Lower lobe of right lung (tissue), 2 donors: ENCODE measurements at regions not wholly inside any gene's neighbourhood (a gene's known extent, or its start where the extent isn't known, plus 50 kb on each side); places are given as distances from the start of the nearest gene placed in this dataset.

Experiments used
- ATAC-seq, 2 donors: fragments of 200-7000 bp; cut with Tn5 transposase; one replicate each; pipeline ENCODE4 v1.9.1; 2020 to 2022; ENCODE audit warnings: mild to moderate bottlenecking in 2 of 2, moderate library complexity in 2 of 2
- DNase-seq: peaks from one replicate; pipeline ENCODE4 v3.0.0-alpha.2; 2020
- H3K27ac ChIP-seq: fragments of 200-600 bp; one replicate; pipeline ENCODE4 v1.8.0; 2022
- H3K27me3 ChIP-seq: fragments of 200-600 bp; one replicate; pipeline ENCODE4 v1.8.0; 2022; ENCODE audit warnings: low read depth
- H3K36me3 ChIP-seq: fragments of 200-600 bp; one replicate; pipeline ENCODE4 v1.8.0; 2022; ENCODE audit warnings: mild to moderate bottlenecking
- H3K4me1 ChIP-seq: fragments of 200-600 bp; one replicate; pipeline ENCODE4 v1.8.0; 2022
- H3K4me3 ChIP-seq: fragments of 200-600 bp; one replicate; pipeline ENCODE4 v1.8.0; 2022; ENCODE audit warnings: mild to moderate bottlenecking
- H3K9me3 ChIP-seq: fragments of 200-600 bp; one replicate; pipeline ENCODE4 v1.8.0; 2022
- intact Hi-C: fragments of 100-400 bp; cut with DNase I; formaldehyde crosslinking; loops from one replicate; pipeline ENCODE4 v1.11.0; 2022
- TF ChIP-seq, protein P1 (sequence below): fragments of 200-600 bp; IDR thresholded peaks from one replicate; pipeline ENCODE4 v1.8.0; 2022; ENCODE audit warnings: antibody characterized with exemption, mild to moderate bottlenecking
- donor health status: DM: no; HTN: yes; CAD: no; lungs with severe emphysema.

DNA sequence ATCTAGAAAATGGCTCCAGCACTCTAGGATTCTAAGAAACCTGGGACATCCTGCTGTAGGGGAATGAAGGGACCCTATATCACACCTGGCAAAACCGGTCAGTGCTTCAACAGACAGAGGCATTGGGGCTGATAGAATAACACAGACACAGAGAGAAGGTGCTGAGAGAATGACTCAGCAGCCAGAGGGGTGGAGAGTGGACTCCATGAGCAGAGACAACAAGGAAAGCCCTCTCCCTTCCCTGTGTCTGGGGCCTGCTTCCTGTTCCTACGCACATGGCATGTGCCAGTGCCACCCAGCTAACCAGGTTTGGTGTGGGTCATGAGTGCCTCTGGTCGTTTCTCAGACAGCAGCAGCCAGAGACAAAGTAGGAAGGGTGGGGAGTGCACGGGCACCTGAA, 140.3 kb downstream of the CCT6B start:
- DNase-seq: no peak
- Histone ChIP-seq H3K4me3 (no peak overlapping the region), H3K27ac (no peak overlapping the region), H3K27me3 (peaks cover 7% of the 10 kb centered on the region), H3K9me3 (no peaks in the 10 kb centered on the region), H3K4me1 (no peaks in the 10 kb centered on the region), H3K36me3 (no peaks in the 10 kb centered on the region)
- TF ChIP-seq, protein P1, sequence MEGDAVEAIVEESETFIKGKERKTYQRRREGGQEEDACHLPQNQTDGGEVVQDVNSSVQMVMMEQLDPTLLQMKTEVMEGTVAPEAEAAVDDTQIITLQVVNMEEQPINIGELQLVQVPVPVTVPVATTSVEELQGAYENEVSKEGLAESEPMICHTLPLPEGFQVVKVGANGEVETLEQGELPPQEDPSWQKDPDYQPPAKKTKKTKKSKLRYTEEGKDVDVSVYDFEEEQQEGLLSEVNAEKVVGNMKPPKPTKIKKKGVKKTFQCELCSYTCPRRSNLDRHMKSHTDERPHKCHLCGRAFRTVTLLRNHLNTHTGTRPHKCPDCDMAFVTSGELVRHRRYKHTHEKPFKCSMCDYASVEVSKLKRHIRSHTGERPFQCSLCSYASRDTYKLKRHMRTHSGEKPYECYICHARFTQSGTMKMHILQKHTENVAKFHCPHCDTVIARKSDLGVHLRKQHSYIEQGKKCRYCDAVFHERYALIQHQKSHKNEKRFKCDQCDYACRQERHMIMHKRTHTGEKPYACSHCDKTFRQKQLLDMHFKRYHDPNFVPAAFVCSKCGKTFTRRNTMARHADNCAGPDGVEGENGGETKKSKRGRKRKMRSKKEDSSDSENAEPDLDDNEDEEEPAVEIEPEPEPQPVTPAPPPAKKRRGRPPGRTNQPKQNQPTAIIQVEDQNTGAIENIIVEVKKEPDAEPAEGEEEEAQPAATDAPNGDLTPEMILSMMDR: no peak
- no peak for ATAC-seq
- intact Hi-C loops: no loop called here

DNA sequence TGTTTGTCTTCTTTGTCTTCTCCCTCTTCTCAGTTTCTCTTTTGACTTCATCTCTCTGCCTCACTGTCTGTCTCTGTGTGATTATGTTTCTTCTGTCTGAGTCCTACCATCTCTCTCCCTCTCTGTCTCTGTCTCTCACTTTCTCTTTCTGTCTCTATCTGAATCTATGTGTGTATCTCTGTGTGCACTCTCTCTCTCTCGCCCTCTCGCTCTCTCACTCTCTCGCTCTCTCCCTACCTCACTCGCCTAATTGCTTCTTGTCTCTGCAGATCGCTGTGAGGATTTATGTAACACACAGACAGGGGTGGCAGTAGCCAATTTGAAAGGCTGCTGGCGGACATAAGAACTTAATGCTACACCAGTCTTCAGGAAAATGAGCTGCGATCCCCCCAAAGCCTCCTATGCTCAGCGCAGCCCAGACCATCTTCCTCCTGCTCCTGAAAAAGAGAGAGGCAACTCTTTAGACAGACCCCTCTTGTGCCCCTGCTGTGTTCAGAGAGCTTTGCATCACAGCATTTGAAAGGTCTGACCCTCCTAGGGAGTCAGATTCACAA, 140.9 kb downstream of the CCT6B start:
- no peaks in the 10 kb centered on the region for H3K36me3 ChIP-seq
- H3K4me3 ChIP-seq: no peak overlapping the region
- no peak overlapping the region for H3K27ac ChIP-seq
- peaks cover 7% of the 10 kb centered on the region for H3K27me3 ChIP-seq
- H3K9me3 ChIP-seq: no peaks in the 10 kb centered on the region
- intact Hi-C loops: no loop called here
- no peak for ATAC-seq
- TF ChIP-seq, protein P1: no peak
- H3K4me1 ChIP-seq: no peaks in the 10 kb centered on the region
- no peak for DNase-seq

DNA sequence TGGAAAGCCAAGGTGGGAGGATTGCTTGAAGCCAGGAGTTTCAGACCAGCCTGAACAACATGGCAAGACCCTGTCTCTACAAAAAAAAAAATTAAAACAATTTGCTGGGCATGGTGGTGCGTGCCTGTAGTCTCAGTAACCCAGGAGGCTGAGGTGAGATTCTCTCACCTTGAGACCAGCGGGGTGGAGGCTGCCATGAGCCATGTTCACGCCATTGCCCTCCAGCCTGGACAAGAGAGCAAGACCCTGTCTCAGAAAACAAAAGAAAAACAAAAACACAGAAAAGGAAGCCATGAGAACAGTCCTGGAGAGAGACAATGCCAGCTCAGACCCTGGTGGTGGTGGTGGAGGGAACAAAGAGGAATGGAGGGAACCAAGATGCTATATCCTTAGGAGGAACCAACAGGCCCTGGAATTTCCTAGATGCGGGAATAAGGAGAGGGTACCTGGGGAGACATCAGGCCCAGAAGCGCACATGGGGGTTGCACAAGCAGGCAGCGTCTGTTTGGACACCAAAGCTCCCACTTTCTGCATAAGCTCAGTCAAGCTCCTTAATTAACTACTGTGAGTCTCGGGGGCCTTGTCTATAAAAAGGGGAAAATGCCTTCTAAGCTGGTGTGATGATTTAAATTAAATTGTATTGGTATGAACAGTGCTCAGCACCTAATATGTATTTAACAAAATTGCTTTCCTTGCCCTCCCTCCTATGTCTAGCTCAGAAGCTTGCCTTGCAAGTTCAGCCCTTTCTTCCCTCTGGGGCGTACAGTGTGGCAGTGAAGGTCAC, 143.8 kb downstream of the CCT6B start:
- DNase-seq (no peak), ATAC-seq (no peak)
- H3K27ac ChIP-seq: no peak overlapping the region
- TF ChIP-seq, protein P1: no peak
- no peaks in the 10 kb centered on the region for H3K36me3 ChIP-seq
- peaks cover 2% of the 10 kb centered on the region for H3K27me3 ChIP-seq
- H3K9me3 ChIP-seq: no peaks in the 10 kb centered on the region
- no peaks in the 10 kb centered on the region for H3K4me1 ChIP-seq
- intact Hi-C loops: no loop called here
- H3K4me3 ChIP-seq: no peak overlapping the region

DNA sequence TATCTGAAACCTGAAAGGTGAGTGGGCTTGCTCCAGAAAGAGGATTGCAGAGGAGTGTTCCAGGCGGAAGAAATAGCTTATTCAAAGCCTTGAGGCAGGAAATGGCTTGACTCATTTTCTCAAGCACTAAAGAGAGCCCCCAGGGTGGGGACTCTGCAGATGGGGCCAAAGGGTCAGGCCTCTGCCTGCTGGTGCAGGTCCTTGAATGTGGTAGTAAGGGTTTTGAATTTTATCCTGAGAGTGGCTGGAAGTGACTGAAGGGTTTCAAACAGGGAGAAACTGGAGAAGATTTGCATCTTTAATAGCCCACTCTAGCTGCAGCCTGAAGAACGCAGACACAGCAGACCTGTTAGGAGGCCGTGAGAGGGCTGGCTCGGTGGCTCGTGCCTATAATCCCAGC, 144.4 kb downstream of the CCT6B start:
- intact Hi-C loops: no loop called here
- Histone ChIP-seq H3K9me3 (no peaks in the 10 kb centered on the region), H3K27me3 (peaks cover 2% of the 10 kb centered on the region), H3K4me1 (no peaks in the 10 kb centered on the region), H3K27ac (no peak overlapping the region), H3K36me3 (no peaks in the 10 kb centered on the region), H3K4me3 (no peak overlapping the region)
- TF ChIP-seq, protein P1: no peak
- DNase-seq: no peak
- no peak for ATAC-seq

DNA sequence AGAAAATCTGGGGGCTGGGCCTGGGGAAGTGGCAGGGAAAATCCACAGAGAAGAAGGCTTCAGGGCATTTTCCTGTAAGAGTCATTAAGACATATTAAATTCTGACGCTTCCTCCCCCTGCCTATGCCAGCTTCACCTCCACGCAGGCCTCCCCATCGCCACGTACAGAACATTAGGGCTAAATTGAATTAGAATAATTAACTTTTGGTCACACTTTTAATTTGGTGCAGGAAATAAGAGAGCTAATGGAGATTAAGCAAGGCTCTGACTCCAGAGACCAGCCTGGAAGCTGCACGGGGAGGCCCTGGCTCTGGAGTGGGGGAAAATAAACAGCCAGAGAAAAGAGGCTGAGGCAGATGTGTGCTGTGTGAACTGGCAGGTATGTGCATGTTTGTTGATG, 148.0 kb downstream of the CCT6B start:
- intact Hi-C loops: no loop called here

More for the DNA sequence above, 148.0 kb downstream of the CCT6B start:
- TF ChIP-seq, protein P1: no peak
- Histone ChIP-seq H3K27ac (no peak overlapping the region), H3K9me3 (no peaks in the 10 kb centered on the region), H3K4me1 (no peaks in the 10 kb centered on the region), H3K36me3 (no peaks in the 10 kb centered on the region), H3K27me3 (peaks cover 2% of the 10 kb centered on the region), H3K4me3 (no peak overlapping the region)
- ATAC-seq (no peak), DNase-seq (no peak)
